ENCODE measurements at regions not wholly inside any gene's neighbourhood (a gene's known extent, or its start where the extent isn't known, plus 50 kb on each side); places are given as distances from the start of the nearest gene placed in this dataset.

DNA sequence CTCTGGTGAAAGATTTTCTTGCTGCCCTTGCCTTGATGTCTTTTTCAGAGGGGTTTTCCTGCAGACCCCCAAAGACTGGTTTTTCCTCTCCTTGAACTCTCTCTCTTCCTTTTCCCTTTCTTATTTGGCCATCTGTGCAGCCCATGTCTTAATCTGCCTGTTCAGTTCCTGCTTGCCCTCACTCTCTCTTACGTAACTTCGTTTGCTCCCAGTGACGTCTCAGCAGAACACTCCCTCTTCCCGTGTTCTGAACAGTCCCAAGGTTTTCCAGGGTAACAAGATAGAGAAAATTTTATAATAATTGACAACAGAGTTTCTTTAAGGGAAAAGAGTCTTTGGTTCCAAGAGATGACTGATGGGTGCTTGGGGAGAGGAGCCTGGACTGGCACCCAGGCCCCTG is 109.1 kb upstream of the LMO4 start:
- DNase-seq (ENCODE audit: low read depth in 1 of 2, low spot score in 1 of 2), result peak in 1 of 2 donors; percentile 78
- Histone ChIP-seq H3K4me1 (ENCODE audit: low read depth) (no peaks in the 10 kb centered on the region), H3K4me3 (no peak overlapping the region), H3K27me3 (no peaks in the 10 kb centered on the region), H3K36me3 (no peaks in the 10 kb centered on the region), H3K9me3 (ENCODE audit: low read depth) (no peaks in the 10 kb centered on the region), H3K27ac (no peak overlapping the region)
- TF ChIP-seq, protein P1, sequence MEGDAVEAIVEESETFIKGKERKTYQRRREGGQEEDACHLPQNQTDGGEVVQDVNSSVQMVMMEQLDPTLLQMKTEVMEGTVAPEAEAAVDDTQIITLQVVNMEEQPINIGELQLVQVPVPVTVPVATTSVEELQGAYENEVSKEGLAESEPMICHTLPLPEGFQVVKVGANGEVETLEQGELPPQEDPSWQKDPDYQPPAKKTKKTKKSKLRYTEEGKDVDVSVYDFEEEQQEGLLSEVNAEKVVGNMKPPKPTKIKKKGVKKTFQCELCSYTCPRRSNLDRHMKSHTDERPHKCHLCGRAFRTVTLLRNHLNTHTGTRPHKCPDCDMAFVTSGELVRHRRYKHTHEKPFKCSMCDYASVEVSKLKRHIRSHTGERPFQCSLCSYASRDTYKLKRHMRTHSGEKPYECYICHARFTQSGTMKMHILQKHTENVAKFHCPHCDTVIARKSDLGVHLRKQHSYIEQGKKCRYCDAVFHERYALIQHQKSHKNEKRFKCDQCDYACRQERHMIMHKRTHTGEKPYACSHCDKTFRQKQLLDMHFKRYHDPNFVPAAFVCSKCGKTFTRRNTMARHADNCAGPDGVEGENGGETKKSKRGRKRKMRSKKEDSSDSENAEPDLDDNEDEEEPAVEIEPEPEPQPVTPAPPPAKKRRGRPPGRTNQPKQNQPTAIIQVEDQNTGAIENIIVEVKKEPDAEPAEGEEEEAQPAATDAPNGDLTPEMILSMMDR (IDR thresholded peaks at IDR 0.05; ENCODE audit: low read depth, low read length), result no peak

DNA sequence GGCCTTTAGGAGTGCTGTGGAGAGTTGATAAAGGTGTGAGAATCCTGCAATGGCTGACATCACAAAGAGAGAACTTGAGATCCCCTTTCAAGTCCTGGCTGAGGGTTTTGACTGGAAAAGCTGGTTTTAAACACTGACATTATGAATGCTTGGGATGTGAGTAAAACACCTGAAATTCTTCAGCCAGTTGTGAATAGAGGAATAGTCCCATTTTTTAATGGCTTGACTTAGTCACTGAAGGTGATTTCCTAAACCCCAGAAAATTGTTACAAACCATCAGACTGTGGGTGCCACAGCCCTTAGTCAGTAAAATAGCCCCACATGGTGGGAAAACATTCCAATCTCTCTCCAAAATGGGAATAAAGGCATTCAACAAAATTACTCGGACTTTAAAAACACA is 107.7 kb upstream of the LMO4 start:
- TF ChIP-seq, protein P1 (IDR thresholded peaks at IDR 0.05; ENCODE audit: low read depth, low read length), result no peak
- no peaks in the 10 kb centered on the region for H3K36me3 ChIP-seq
- DNase-seq (ENCODE audit: low read depth in 1 of 2, low spot score in 1 of 2), result no peak
- no peak overlapping the region for H3K27ac ChIP-seq
- no peaks in the 10 kb centered on the region for H3K9me3 ChIP-seq (ENCODE audit: low read depth)
- H3K4me1 ChIP-seq (ENCODE audit: low read depth), result no peaks in the 10 kb centered on the region
- no peak overlapping the region for H3K4me3 ChIP-seq
- no peaks in the 10 kb centered on the region for H3K27me3 ChIP-seq

DNA sequence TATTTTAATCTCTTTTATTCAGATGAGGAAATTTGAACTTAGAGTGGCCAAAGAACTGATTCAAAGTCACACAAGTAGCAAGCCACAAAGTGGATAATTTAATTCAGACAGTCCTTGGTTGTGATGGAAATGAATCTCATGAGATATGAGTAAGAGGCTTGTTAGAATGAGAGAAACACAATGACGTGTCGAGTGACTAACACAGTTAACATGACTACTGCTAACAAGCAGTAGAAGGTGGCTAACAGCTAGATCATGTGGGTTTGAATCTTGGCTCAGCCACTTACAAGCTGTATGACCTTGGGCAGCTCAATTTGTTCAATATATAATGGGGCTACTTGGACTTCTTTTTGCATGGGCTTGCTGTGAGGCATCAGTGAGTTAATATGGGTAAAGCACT is 104.5 kb upstream of the LMO4 start:
- Histone ChIP-seq H3K4me1 (ENCODE audit: low read depth) (no peaks in the 10 kb centered on the region), H3K9me3 (ENCODE audit: low read depth) (no peaks in the 10 kb centered on the region), H3K4me3 (no peak overlapping the region), H3K36me3 (no peaks in the 10 kb centered on the region), H3K27me3 (no peaks in the 10 kb centered on the region), H3K27ac (no peak overlapping the region)
- TF ChIP-seq, protein P1 (IDR thresholded peaks at IDR 0.05; ENCODE audit: low read depth, low read length), result no peak
- peak in 1 of 2 donors; percentile 89 for DNase-seq (ENCODE audit: low read depth in 1 of 2, low spot score in 1 of 2)

DNA sequence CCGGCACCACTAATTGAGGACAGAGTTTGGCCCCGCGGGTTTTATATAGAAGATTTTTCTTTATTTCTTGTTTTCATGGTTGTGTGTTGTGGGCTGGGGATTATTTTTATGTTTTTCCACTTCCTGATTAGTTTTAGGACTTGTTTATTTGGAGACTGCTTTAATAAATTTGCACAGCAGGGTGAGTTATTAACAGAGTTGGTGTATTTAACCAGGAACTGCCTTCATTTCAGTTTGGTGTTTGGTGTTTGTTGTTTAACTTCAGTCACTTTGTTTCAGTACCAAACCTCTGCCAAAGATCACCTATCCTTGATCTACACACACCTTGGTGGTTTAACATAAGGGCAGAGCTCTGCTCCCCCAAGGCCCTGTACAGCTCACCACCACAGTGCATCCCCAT is 103.5 kb upstream of the LMO4 start:
- no peaks in the 10 kb centered on the region for H3K36me3 ChIP-seq
- H3K27ac ChIP-seq, result no peak overlapping the region
- TF ChIP-seq, protein P1 (IDR thresholded peaks at IDR 0.05; ENCODE audit: low read depth, low read length), result no peak
- no peaks in the 10 kb centered on the region for H3K9me3 ChIP-seq (ENCODE audit: low read depth)
- DNase-seq (ENCODE audit: low read depth in 1 of 2, low spot score in 1 of 2), result no peak
- H3K4me3 ChIP-seq, result no peak overlapping the region
- no peaks in the 10 kb centered on the region for H3K4me1 ChIP-seq (ENCODE audit: low read depth)
- no peaks in the 10 kb centered on the region for H3K27me3 ChIP-seq

DNA sequence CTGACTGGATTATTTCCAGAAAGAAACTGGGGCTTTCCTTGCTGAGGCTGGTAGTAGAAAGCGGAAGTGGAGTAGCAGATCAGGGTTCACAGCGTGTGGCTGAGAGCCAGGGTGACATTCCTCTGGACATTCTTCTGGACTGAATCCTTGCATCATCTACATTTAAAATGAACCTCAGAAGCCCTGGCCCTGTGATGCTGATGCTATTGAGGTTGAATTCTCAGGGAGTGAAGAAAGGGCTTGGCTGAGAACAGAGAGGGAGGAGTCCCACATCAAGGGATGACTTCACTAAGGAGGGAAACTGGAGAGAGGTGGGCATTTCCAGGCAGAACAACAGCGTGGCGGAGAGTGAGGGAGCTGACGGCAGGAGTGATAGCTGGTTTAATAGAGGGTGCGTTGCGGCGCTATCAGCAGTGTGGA is 102.3 kb upstream of the LMO4 start:
- H3K4me1 ChIP-seq (ENCODE audit: low read depth), result no peaks in the 10 kb centered on the region
- no peaks in the 10 kb centered on the region for H3K36me3 ChIP-seq
- TF ChIP-seq, protein P1 (IDR thresholded peaks at IDR 0.05; ENCODE audit: low read depth, low read length), result no peak
- no peaks in the 10 kb centered on the region for H3K27me3 ChIP-seq
- peak overlapping the region; percentile 54 for H3K27ac ChIP-seq
- no peaks in the 10 kb centered on the region for H3K9me3 ChIP-seq (ENCODE audit: low read depth)
- H3K4me3 ChIP-seq, result no peak overlapping the region
- peak; percentile 32 to 99 for DNase-seq (ENCODE audit: low read depth in 1 of 2, low spot score in 1 of 2)

DNA sequence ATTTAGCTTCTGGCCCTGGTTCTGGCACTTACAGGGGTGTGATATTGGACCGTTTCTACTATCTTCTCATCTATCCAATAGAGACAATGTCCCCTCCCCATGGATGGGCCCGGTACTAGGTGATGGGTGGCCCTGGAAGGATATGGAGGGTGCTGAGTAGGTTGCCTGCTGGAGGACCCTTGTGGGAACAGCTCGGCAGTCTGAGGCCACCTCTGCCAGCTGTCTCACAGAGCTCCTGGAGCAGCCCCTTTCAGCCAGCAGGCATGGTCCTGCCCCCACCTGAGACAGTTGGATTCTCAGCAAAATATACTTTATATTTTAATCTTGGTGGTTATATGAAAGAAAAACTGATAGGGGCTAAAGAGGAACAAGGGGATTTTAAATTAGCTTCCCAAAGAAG is 101.0 kb upstream of the LMO4 start:
- TF ChIP-seq, protein P1 (IDR thresholded peaks at IDR 0.05; ENCODE audit: low read depth, low read length), result no peak
- no peak overlapping the region for H3K4me3 ChIP-seq
- no peaks in the 10 kb centered on the region for H3K9me3 ChIP-seq (ENCODE audit: low read depth)
- no peaks in the 10 kb centered on the region for H3K4me1 ChIP-seq (ENCODE audit: low read depth)
- DNase-seq (ENCODE audit: low read depth in 1 of 2, low spot score in 1 of 2), result no peak
- no peaks in the 10 kb centered on the region for H3K36me3 ChIP-seq
- H3K27ac ChIP-seq, result no peak overlapping the region
- H3K27me3 ChIP-seq, result no peaks in the 10 kb centered on the region

All from cardiac muscle cell (in vitro differentiated cells and primary cell).